GM19397 (cell line): ENCODE measurements at regions not wholly inside any gene's neighbourhood (a gene's known extent, or its start where the extent isn't known, plus 50 kb on each side); places are given as distances from the start of the nearest gene placed in this dataset.

Experiments used
- ATAC-seq: cut with Tn5 transposase; IDR thresholded peaks from one replicate; pipeline ENCODE4 v1.9.1; 2021; ENCODE audit warnings: mild to moderate bottlenecking, moderate library complexity; ENCODE audit not compliant: unreplicated experiment

DNA sequence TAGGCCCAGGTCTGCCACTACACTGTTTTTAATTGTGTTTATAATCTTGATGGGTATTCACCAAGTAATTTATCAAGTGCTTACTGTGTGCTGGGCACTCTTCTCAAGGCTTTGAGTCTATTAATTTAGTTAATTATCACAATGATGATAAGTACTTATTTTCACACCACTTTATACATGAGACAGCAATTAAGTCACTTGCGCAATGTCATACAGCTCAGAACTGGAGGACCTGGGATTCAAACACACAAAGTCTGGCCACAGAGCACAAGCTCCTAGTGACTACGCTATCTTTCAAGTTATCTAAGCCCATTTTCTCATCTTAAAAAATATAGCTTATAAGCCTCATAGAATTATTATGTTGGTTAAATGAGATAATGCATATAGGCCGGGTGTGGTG is 85.0 kb downstream of the LLPH start:
- ATAC-seq, result no peak

DNA sequence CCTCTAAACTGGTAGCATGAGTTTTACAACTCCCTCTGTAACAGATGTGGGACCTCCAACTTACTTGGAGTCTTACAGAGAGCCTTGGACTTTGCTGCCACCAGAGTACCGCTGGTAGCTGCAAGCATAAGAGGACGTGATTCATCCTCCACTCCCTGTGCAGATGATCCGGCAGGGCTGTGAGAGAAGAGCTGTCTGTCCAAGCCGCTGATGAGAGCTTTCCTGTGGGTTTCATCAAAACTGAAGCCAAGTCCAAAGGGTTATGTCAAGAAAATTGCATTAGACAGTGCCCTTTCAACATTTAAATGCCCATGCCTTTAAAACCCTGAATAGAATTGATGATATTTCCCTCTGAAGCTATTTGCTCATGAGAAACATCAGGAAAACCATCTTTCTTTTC is 85.8 kb downstream of the LLPH start:
- ATAC-seq, result no peak

DNA sequence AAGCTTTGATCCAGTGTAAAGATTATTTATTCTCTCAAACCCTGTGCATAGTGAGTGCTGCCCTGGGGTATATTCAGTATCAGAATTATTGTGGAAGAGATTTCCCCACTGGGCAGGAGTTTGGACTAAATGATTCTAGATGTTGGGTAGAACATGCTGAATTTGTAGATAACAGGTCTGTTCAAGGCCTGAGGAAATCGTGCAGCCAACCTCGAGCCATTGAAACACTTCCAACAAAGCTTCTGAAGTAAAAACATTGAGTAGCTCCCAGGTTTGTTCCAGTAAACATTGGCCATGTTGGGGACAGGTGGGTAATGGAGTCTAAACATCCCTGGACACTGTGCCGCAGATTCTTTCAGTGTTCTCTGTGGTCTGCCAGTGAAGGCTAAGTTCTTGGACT is 87.5 kb downstream of the LLPH start:
- no peak for ATAC-seq

GRCh38 chr12:66041651-66042363 is 88.7 kb downstream of the LLPH start:
- no peak for ATAC-seq

DNA sequence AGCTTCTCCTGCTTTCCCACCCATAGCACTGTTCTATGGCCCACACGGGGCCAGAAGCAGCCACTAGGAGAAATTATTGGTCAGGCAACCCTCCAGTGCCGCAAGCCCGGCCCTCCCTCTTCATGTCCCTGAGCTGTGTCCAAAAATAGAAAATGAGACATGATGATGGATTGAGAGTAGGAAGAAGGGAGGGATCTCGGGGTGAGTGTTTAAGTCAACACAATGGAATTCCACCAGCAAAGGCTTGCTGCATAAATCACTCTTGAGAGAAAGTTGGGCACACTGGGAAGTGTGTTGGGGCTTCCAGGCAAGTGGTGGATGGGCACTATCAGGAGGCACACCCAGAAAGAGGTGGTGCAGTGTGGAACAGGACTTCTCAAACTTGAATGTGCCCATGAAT is 94.2 kb downstream of the LLPH start:
- ATAC-seq, result no peak

- no peak for ATAC-seq
Measured at GRCh38 chr12:66035288-66035966, 95.1 kb downstream of the LLPH start.

DNA sequence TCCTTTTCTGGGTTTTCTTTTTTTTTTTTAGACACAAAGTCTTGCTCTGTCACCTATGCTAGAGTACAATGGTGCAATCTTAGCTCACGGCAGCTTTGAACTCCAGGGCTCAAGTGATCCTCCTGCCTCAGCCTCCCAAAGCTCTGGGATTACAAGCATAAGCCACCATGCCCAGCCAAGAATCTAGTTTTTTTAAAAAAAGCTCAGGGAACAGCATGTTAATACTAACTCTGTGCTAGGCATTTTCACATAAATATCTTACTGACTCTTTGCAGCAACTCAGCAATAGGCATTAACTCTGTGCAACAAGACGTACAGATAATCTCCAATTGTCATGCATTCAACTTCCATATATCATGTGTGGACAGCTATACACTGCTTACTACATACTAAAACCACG is 97.4 kb downstream of the LLPH start:
- ATAC-seq, result no peak

GRCh38 chr12:66032739-66033138 is 97.8 kb downstream of the LLPH start:
- ATAC-seq, result no peak

DNA sequence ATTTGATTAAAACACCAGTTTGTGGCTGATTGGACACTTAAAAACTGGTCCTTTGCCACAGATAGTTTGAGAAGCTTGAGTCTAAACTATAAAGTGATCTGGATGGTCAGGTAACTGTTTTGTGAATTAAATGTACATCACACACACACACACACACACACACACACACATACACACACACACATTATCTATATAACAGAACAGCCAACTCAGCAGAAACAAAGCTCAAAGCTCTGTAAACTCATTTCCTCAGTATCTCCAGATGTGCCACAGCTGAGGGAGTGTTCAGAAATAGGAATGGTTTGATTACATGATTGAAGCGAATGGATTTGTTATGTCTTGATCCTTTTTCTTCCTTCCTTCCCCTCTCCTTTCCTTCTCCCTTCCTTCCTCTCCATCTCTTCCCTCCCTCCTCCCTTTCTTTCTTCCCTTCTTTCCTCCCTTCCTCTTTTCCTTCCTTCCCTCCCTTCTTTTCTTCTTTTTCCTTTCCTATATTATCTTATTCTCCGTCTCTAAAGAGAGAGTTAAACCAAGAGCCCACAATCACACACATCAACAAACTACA is 100.3 kb downstream of the LLPH start:
- ATAC-seq, result no peak

GRCh38 chr12:66028390-66028789 is 102.2 kb downstream of the LLPH start:
- no peak for ATAC-seq

GRCh38 chr12:66025477-66025876 is 105.1 kb downstream of the LLPH start:
- no peak for ATAC-seq

- no peak for ATAC-seq
Measured at GRCh38 chr12:66024949-66025348, 105.6 kb downstream of the LLPH start.

DNA sequence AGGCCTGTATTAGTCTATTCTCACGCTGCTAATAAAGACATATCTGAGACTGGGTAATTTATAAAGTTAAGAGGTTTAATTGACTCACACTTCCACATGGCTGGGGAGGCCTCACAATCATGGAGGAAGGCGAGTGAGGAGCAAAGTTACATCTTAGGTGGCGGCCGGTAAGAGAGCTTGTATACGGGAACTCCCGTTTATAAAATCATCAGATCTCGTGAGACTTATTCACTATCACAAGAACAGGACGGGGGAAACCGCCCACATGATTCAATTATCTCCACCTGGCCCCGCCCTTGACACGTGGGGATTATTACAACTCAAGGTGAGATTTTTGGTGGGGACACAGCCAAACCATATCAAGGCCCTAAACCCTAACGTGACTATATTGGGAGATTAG is 110.1 kb downstream of the LLPH start:
- no peak for ATAC-seq

DNA sequence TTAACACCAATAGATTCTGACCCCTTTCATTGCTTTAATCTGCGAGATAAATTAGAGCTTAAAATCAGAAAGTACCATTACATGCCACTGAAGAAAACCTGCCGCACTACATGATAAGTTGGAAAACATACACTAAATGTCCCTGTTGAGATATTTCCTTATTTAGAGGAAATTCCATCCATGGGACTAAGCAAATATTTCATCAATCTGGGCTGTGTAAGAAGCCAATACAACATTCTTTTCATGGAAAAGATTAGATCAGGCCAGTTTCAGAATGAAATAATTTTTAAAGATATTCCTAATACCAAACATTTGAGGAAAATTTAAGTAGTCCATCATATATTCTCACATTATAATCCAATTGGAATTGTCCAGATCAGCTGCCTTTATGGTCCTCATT is 112.8 kb downstream of the LLPH start:
- ATAC-seq, result no peak
